PFSK-1 (cell line): ENCODE measurements at regions not wholly inside any gene's neighbourhood (a gene's known extent, or its start where the extent isn't known, plus 50 kb on each side); places are given as distances from the start of the nearest gene placed in this dataset.

Experiments
- POLR2AphosphoS5 ChIP-seq: IDR thresholded peaks from 2 replicates; pipeline ENCODE4 v1.6.1; 2012; ENCODE audit warnings: low read depth, mild to moderate bottlenecking, control low read depth, low read length, moderate library complexity
- REST ChIP-seq, 2 experiments: IDR thresholded peaks; 2 replicates each; pipeline versions ENCODE4 v1.6.1 to v1.8.0; 2011 to 2012; ENCODE audit warnings: low read depth in 2 of 2, low read length in 2 of 2, control low read depth in 1 of 2, inconsistent platforms in 1 of 2, mild to moderate bottlenecking in 1 of 2, moderate library complexity in 1 of 2; ENCODE audit not compliant: insufficient read depth in 1 of 2

DNA sequence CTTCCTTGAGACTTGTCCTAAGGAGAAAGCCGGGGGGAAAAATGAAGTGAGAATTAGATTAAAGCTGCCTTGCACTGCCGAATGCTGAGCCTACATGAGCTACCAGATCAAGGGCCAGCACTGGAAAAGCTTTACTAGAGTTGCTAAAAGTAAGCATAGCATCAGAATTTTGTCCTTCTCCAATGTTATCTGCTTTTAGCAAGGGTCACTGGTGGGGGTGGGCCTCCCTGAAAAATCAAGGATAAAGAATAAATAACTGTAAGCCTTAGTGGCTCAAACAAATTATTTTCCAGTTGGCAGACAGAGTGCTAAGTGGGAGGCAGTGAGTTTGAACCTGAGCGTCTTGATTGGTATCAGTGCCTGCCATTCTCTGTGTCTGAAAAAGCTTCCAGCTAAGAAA is 310.5 kb upstream of the PITX2 start:
- TF ChIP-seq POLR2AphosphoS5, result no peak
- no peak for TF ChIP-seq REST (IDR thresholded peaks at IDR 0.05; ENCODE audit: insufficient read depth in 1 of 2, low read depth in 2 of 2, low read length in 2 of 2)
